ENCODE measurements at regions not wholly inside any gene's neighbourhood (a gene's known extent, or its start where the extent isn't known, plus 50 kb on each side); places are given as distances from the start of the nearest gene placed in this dataset.

- TF ChIP-seq EZH2 (IDR thresholded peaks at IDR 0.05; ENCODE audit: low read depth) (no peak), CTCF (conservative IDR thresholded peaks at IDR 0.05) (no peak)
- peaks cover 13% of the 10 kb centered on the region for H3F3A ChIP-seq (ENCODE audit: insufficient read depth, low read depth)
- no peak overlapping the region for H3K4me2 ChIP-seq
- intact Hi-C loops (cut with micrococcal nuclease; ENCODE audit: unreplicated experiment), result no loop called here
- no peaks in the 10 kb centered on the region for H3K9me3 ChIP-seq (ENCODE audit: insufficient read depth, low read depth)
- no TSS peak for BruUV-seq (replicated peaks)
- no peaks in the 10 kb centered on the region for H3K36me3 ChIP-seq (ENCODE audit: low read depth)
- CTCF ChIA-PET, result no interaction called here
- H3K27ac ChIP-seq, result peak overlapping the region; percentile 69; the same call in 1 of the 2 replicates
- no peak overlapping the region for H2AFZ ChIP-seq
- H3K9me2 ChIP-seq (ENCODE audit: insufficient read depth), result no peaks in the 10 kb centered on the region
- peaks cover 27% of the 10 kb centered on the region for H3K4me1 ChIP-seq (replicated peaks; ENCODE audit: insufficient read depth)
- no peak overlapping the region for H3K4me3 ChIP-seq
- DNase-seq, result no peak
- POLR2A ChIA-PET (ENCODE audit: unreplicated experiment), result no interaction called here
- no peaks in the 10 kb centered on the region for H3K79me2 ChIP-seq (ENCODE audit: low read depth)
- H3K27me3 ChIP-seq (ENCODE audit: insufficient read depth, low read depth), result no peaks in the 10 kb centered on the region
- H4K20me1 ChIP-seq (ENCODE audit: insufficient read depth), result no peaks in the 10 kb centered on the region
These were observed 213.7 kb downstream of the FOXD2 start for GRCh38 chr1:47651311-47652089.

GRCh38 chr1:47655521-47656300 is 217.9 kb downstream of the FOXD2 start:
- H3K4me3 ChIP-seq, result no peak overlapping the region
- no peaks in the 10 kb centered on the region for H3K36me3 ChIP-seq (ENCODE audit: low read depth)
- peaks cover 11% of the 10 kb centered on the region for H3K4me1 ChIP-seq (replicated peaks; ENCODE audit: insufficient read depth)
- peaks cover 3% of the 10 kb centered on the region; the same call in 1 of the 2 replicates for H3F3A ChIP-seq (ENCODE audit: insufficient read depth, low read depth)
- no peaks in the 10 kb centered on the region for H4K20me1 ChIP-seq (ENCODE audit: insufficient read depth)
- ChIA-PET CTCF (no interaction called here), POLR2A (ENCODE audit: unreplicated experiment) (no interaction called here)
- no peaks in the 10 kb centered on the region for H3K9me2 ChIP-seq (ENCODE audit: insufficient read depth)
- no peak for DNase-seq
- no peak overlapping the region for H3K4me2 ChIP-seq
- intact Hi-C loops (cut with micrococcal nuclease; ENCODE audit: unreplicated experiment), result no loop called here
- no TSS peak for BruUV-seq (replicated peaks)
- H3K27ac ChIP-seq, result no peak overlapping the region
- no peaks in the 10 kb centered on the region for H3K9me3 ChIP-seq (ENCODE audit: insufficient read depth, low read depth)
- no peaks in the 10 kb centered on the region for H3K79me2 ChIP-seq (ENCODE audit: low read depth)
- TF ChIP-seq EZH2 (IDR thresholded peaks at IDR 0.05; ENCODE audit: low read depth) (no peak), CTCF (conservative IDR thresholded peaks at IDR 0.05) (no peak)
- H2AFZ ChIP-seq, result no peak overlapping the region
- no peaks in the 10 kb centered on the region for H3K27me3 ChIP-seq (ENCODE audit: insufficient read depth, low read depth)

- Histone ChIP-seq H4K20me1 (ENCODE audit: insufficient read depth) (no peaks in the 10 kb centered on the region), H3K79me2 (ENCODE audit: low read depth) (no peaks in the 10 kb centered on the region), H3K9me2 (ENCODE audit: insufficient read depth) (no peaks in the 10 kb centered on the region), H2AFZ (no peak overlapping the region), H3K9me3 (ENCODE audit: insufficient read depth, low read depth) (no peaks in the 10 kb centered on the region), H3K27me3 (ENCODE audit: insufficient read depth, low read depth) (no peaks in the 10 kb centered on the region), H3K4me1 (replicated peaks; ENCODE audit: insufficient read depth) (no peaks in the 10 kb centered on the region), H3K4me3 (no peak overlapping the region), H3F3A (ENCODE audit: insufficient read depth, low read depth) (no peaks in the 10 kb centered on the region), H3K27ac (no peak overlapping the region), H3K4me2 (no peak overlapping the region), H3K36me3 (ENCODE audit: low read depth) (no peaks in the 10 kb centered on the region)
- ChIA-PET POLR2A (ENCODE audit: unreplicated experiment) (no interaction called here), CTCF (no interaction called here)
- no peak for TF ChIP-seq EZH2 (IDR thresholded peaks at IDR 0.05; ENCODE audit: low read depth)
- no peak for DNase-seq
- intact Hi-C loops (cut with micrococcal nuclease; ENCODE audit: unreplicated experiment), result no loop called here
- no TSS peak for BruUV-seq (replicated peaks)
These were observed 219.2 kb downstream of the FOXD2 start for GRCh38 chr1:47656719-47657685.
